A204.1 (cell line): ENCODE measurements at regions not wholly inside any gene's neighbourhood (a gene's known extent, or its start where the extent isn't known, plus 50 kb on each side); places are given as distances from the start of the nearest gene placed in this dataset.

ENCODE experiments used
- FAIRE-seq: peaks from 2 replicates; lab custom pipeline; 2012; peaks lifted over from hg19 to GRCh38; lab: Jason Lieb, UNC

DNA sequence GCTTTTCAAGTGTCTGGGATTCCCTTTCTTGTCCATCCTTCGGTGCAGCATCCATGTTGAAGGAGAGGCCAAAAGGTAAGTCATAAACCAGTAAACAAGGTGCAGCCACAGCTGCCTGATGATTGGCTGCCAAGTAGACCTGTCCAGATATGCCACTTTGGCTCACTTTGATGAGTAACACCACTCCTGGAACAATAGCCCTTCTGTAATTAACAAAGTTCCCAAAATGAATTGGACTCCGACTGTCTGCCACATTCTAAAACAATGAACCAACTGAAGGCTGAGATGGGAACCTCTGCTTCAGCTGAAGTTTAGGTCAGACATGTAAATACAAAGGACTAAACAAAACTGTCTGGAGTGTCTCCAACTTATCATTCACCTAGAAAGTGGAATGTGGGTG is 82.2 kb upstream of the LGALSL start:
- no peak for FAIRE-seq

GRCh38 chr2:64374686-64375085 is 79.3 kb upstream of the LGALSL start:
- FAIRE-seq = no peak

GRCh38 chr2:64376926-64377325 is 77.0 kb upstream of the LGALSL start:
- no peak for FAIRE-seq

DNA sequence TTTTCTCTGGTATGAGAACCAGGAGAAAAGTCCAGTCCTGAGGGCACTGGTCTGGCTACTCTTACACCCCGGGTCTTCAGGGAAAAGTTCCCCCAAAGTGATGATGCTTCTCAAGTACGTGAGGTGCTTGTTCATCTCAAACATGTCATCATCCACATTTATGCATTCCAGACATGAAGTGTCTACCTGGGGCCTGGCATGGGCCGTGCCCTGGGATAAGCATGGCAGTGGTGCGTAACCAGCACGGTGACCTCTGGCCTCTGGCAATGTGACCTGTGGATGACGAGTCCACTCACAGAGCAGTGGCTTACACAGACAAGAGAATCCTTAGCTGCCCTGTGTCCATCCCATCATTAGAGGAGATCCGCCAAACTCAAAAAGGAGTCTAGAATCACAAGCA is 74.8 kb upstream of the LGALSL start:
- no peak for FAIRE-seq

GRCh38 chr2:64380853-64381527 is 73.0 kb upstream of the LGALSL start:
- no peak for FAIRE-seq

DNA sequence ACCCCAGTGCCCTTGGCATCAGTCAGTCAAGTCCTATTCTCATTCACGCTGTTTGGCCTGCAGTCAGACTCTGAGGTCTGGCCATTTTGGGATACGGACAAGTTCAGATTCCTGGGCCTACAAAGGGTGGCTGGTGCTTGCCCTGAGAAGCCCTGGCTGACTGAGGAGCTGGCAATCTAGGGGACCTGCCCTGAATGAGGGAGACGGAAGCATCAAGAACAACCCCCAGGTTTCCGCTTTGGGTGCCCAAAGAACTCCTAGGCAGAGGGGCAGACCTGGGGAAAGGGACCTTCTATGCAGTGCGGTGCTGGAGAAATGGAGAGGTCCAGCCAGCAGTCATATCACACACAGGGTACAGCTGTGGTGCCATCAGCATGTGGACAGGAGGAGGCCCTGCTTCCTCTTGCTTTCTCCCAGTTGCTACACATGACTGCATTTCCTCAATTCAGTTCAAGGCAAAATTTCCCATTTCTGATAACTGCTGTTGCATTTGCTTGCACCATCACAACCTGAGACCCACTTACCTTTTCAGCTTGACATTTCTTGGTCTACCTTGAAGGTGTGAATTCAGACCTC is 70.9 kb upstream of the LGALSL start:
- FAIRE-seq = no peak

- FAIRE-seq = no peak
Measured at GRCh38 chr2:64383881-64384280, 70.1 kb upstream of the LGALSL start.

DNA sequence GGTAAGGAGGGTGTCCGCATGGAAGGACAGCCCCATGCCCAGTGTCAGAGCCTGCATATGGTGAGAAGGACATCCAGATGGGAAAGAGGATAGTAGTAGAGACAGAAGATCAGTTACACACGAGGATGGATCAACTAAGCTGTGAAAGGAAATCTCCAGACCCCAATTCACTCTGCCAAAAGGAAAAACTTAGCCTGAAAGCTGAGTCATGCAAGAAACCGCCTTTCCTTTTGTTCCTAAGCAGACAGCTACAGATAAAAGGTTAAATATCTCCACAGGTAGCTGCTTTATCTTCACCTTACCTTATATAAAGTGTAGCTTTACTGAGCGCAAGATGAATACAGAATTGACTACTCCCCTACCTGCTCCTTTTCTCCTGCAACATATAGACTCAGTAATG is 67.3 kb upstream of the LGALSL start:
- no peak for FAIRE-seq

DNA sequence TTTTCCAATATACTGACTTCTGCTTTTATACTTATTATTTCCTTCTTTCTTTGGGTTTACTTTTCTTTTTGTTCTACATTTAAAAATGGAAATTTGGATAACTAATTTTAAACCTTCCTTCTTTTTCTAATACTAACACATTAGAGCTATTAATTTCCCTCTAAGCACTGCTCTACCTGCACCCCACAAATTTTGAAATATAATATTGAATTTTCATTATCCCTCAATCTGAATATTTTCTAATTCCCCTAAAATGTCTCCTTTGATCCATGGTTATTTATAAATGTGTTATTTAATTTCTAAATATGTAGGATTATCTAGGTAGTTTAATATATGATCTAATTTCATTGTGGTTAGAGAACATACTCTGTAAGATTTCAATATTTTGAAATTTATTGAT is 63.4 kb upstream of the LGALSL start:
- peak; percentile 14 for FAIRE-seq

DNA sequence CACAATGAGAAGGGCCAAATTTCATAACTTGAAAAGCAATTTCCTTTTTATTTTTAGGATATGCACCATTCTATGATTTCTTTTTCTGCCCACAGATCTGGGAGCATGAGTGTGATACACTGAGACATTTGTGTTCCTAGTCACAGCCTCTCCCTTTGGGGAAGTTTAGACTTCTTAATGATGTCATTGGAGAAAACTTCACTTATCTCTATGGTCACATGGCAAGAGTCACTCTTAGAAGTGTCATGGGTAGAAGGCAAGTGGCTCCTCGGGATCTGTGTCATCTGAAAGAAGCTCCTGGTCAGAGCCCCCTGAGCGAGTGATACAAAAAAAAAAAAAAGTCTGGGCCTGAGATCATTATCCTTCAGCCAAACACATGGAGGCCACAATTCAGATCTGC is 62.5 kb upstream of the LGALSL start:
- no peak for FAIRE-seq

DNA sequence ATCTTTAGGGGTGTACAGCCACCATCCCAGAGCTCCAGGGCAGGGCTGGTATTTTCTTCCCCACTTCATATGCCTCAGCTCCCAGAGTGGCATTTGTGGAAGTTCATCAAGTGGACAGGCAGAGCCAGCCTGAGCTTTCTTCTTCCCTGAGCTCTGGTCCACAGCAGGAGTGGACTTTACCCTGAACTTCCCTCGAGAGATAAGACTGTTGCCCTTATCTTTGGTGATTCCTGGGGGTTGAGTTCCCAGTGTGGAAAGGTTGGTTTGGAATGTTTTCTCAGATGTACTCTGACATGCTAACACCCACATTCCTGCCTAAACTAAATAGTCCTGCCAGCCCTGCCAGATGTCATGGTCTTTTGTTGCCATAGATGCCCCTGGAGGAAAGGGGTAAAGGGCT is 62.0 kb upstream of the LGALSL start:
- FAIRE-seq = no peak

DNA sequence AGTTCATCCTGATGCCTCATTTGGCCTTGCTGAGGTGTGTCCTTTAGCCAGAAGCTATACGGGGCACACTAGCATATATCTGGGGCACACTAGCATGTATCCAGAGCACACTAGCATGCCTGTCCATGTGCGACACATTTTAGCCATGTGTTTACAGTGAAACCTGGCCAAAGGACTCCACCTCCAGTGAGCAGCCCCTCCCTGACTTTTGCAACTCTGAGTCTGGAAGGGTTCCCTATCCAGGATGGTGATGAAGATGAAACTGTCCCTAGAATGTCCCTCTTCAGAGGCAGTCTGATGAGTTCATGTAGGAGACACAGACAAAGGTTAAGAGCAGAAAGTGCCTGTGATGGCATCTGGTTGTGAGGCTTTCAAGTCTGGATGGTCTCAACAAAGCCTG is 61.4 kb upstream of the LGALSL start:
- FAIRE-seq = no peak

- FAIRE-seq = no peak
Measured at GRCh38 chr2:64393383-64394010, 60.5 kb upstream of the LGALSL start.

- FAIRE-seq = no peak
Measured at GRCh38 chr2:64394153-64394552, 59.8 kb upstream of the LGALSL start.

DNA sequence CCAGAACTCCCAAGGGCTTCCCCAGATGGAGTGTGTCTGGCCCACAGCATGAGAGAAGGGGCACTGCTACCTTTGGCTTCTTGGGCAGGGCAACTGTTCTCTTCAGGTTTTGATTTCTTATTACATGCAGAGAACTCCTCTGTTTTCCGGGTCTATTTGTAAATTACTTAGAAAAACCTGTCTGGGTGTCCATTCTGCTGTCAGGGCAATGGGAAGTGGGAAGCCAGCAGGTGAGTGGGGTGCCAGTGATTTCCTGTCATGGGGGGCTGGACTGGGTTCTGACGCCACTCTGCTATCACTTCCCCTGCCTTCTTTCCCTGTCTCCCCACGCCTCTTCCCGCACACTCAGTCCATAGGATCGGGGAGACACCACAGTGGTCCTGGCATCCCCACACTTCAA is 58.0 kb upstream of the LGALSL start:
- no peak for FAIRE-seq

GRCh38 chr2:64396551-64396950 is 57.4 kb upstream of the LGALSL start:
- FAIRE-seq = no peak

DNA sequence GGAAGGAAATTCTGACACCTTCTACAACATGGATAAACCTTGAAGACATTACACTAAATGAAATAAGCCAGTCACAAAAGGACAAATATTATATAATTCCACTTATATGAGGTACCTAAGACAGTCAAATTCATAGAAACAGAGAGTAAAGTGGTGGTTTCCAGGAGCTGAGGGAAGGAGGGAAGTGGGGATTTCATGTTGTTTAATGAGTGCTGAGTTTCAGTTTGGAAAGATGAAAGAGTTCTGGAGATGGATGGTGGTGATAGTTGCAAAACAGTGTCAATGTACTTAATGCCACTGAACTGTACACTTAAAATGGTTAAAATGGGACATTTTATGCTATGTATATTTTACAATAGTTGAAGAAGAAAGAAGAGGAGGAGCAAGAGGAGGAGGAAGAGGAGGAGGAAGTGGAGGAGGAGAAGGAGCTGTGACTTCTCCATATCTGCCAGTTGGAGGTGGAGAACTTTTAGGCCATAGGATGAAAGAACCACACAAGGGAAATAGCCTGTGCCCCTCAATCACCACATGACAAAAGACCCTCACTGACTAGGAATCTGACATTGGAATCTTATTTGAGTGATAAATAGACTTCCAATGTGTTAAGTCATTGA is 55.3 kb upstream of the LGALSL start:
- FAIRE-seq = no peak

GRCh38 chr2:64399521-64399920 is 54.4 kb upstream of the LGALSL start:
- no peak for FAIRE-seq

DNA sequence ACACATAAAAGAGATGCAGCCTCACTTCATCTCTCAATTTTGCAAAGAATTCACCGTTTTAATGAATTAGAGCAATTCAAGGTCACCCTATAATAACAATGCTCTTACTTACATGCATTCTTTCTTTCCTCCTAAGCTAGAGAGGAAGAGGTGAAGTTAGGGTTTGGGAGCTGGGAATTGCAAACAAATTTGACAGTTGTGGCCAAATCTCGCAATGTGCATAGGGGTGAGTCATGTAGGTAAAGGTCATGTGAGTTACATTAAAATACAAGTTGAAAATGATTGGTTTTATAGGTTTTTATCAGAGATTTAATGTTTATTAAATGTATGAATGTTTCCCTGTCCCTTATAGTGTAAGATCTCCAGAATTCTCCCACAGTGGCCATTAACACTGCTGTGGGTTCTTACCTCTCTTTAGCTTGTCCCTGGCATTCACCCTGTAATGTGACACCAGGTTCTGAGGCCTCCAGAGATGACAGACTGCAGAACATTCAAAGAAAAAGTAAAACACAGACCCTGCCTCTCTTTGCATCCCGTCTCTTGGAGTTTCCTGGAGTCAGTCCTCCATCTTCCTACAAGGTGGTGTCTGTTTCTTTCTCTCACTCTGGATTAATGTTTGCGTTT is 53.7 kb upstream of the LGALSL start:
- FAIRE-seq = no peak

- FAIRE-seq = no peak
Measured at GRCh38 chr2:64400733-64401528, 53.0 kb upstream of the LGALSL start.

- no peak for FAIRE-seq
Measured at GRCh38 chr2:64401529-64401880, 52.5 kb upstream of the LGALSL start.

DNA sequence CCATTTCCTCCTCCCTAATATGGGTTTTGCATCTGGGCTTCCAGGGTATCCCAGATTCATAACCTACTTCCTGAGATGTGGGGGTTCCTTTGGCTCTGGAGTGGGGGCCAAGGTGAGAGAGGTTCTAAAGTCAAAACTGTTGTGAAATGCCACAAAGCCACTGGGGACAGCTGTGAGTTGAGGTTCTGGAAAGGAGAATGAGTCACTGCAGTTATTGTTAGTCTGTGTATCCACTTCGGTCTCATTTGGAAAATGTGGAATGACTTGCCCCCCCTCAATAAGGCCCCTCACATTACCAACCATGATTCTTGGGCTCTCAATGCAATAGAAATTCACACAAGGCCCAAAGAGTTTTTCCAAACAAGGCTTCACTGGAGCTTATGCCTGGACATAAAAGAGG is 51.1 kb upstream of the LGALSL start:
- no peak for FAIRE-seq
